Lower lobe of right lung (tissue), 2 donors: ENCODE measurements at regions not wholly inside any gene's neighbourhood (a gene's known extent, or its start where the extent isn't known, plus 50 kb on each side); places are given as distances from the start of the nearest gene placed in this dataset.

ENCODE experiments used
- ATAC-seq, 2 donors: fragments of 200-7000 bp; cut with Tn5 transposase; one replicate each; pipeline ENCODE4 v1.9.1; 2020 to 2022; ENCODE audit warnings: mild to moderate bottlenecking in 2 of 2, moderate library complexity in 2 of 2
- DNase-seq: peaks from one replicate; pipeline ENCODE4 v3.0.0-alpha.2; 2020
- H3K27ac ChIP-seq: fragments of 200-600 bp; one replicate; pipeline ENCODE4 v1.8.0; 2022
- H3K27me3 ChIP-seq: fragments of 200-600 bp; one replicate; pipeline ENCODE4 v1.8.0; 2022; ENCODE audit warnings: low read depth
- H3K36me3 ChIP-seq: fragments of 200-600 bp; one replicate; pipeline ENCODE4 v1.8.0; 2022; ENCODE audit warnings: mild to moderate bottlenecking
- H3K4me1 ChIP-seq: fragments of 200-600 bp; one replicate; pipeline ENCODE4 v1.8.0; 2022
- H3K4me3 ChIP-seq: fragments of 200-600 bp; one replicate; pipeline ENCODE4 v1.8.0; 2022; ENCODE audit warnings: mild to moderate bottlenecking
- H3K9me3 ChIP-seq: fragments of 200-600 bp; one replicate; pipeline ENCODE4 v1.8.0; 2022
- CTCF ChIP-seq: fragments of 200-600 bp; IDR thresholded peaks from one replicate; pipeline ENCODE4 v1.8.0; 2022; ENCODE audit warnings: antibody characterized with exemption, mild to moderate bottlenecking
- intact Hi-C: fragments of 100-400 bp; cut with DNase I; formaldehyde crosslinking; loops from one replicate; pipeline ENCODE4 v1.11.0; 2022
- donor health status: DM: no; HTN: yes; CAD: no; lungs with severe emphysema.

GRCh38 chr18:25661831-25662230, 309.9 kb upstream of the ZNF521 start:
- Histone ChIP-seq H3K4me1 (no peaks in the 10 kb centered on the region), H3K36me3 (no peaks in the 10 kb centered on the region), H3K27ac (no peak overlapping the region), H3K9me3 (no peaks in the 10 kb centered on the region), H3K4me3 (no peak overlapping the region), H3K27me3 (no peaks in the 10 kb centered on the region)
- no peak for TF ChIP-seq CTCF
- intact Hi-C loops, result no loop called here
- ATAC-seq, result no peak
- no peak for DNase-seq

GRCh38 chr18:25659541-25659940, 307.6 kb upstream of the ZNF521 start:
- no peak overlapping the region for H3K4me3 ChIP-seq
- TF ChIP-seq CTCF, result no peak
- H3K36me3 ChIP-seq, result no peaks in the 10 kb centered on the region
- H3K4me1 ChIP-seq, result no peaks in the 10 kb centered on the region
- H3K9me3 ChIP-seq, result no peaks in the 10 kb centered on the region
- H3K27ac ChIP-seq, result no peak overlapping the region
- no peak for ATAC-seq
- H3K27me3 ChIP-seq, result no peaks in the 10 kb centered on the region
- DNase-seq, result no peak
- intact Hi-C loops, result no loop called here

GRCh38 chr18:25658476-25658875, 306.5 kb upstream of the ZNF521 start:
- no peaks in the 10 kb centered on the region for H3K4me1 ChIP-seq
- ATAC-seq (no peak), DNase-seq (no peak)
- H3K9me3 ChIP-seq, result no peaks in the 10 kb centered on the region
- no peak overlapping the region for H3K27ac ChIP-seq
- no peak overlapping the region for H3K4me3 ChIP-seq
- no peaks in the 10 kb centered on the region for H3K36me3 ChIP-seq
- intact Hi-C loops, result no loop called here
- TF ChIP-seq CTCF, result no peak
- no peaks in the 10 kb centered on the region for H3K27me3 ChIP-seq

GRCh38 chr18:25651553-25651952, 299.6 kb upstream of the ZNF521 start:
- H3K4me1 ChIP-seq, result no peaks in the 10 kb centered on the region
- no peak for ATAC-seq

GRCh38 chr18:25650201-25650941, 298.4 kb upstream of the ZNF521 start:
- Histone ChIP-seq H3K4me3 (no peak overlapping the region), H3K4me1 (no peaks in the 10 kb centered on the region), H3K27me3 (no peaks in the 10 kb centered on the region), H3K27ac (no peak overlapping the region), H3K9me3 (no peaks in the 10 kb centered on the region), H3K36me3 (no peaks in the 10 kb centered on the region)
- DNase-seq (no peak), ATAC-seq (peak; percentile 14 to 39)
- no peak for TF ChIP-seq CTCF
- intact Hi-C loops, result no loop called here

More at GRCh38 chr18:25651553-25651952, 299.6 kb upstream of the ZNF521 start:
- no peak overlapping the region for H3K27ac ChIP-seq
- no peak for DNase-seq
- no peak overlapping the region for H3K4me3 ChIP-seq
- no peaks in the 10 kb centered on the region for H3K36me3 ChIP-seq
- no peaks in the 10 kb centered on the region for H3K9me3 ChIP-seq
- TF ChIP-seq CTCF, result no peak
- intact Hi-C loops, result no loop called here
- no peaks in the 10 kb centered on the region for H3K27me3 ChIP-seq
